Right lobe of liver (tissue), 4 donors: ENCODE measurements at regions not wholly inside any gene's neighbourhood (a gene's known extent, or its start where the extent isn't known, plus 50 kb on each side); places are given as distances from the start of the nearest gene placed in this dataset.

ENCODE experiments used
- POLR2A ChIP-seq: fragments of 450-650 bp; IDR thresholded peaks from one replicate; pipeline ENCODE4 v1.6.1; 2017; ENCODE audit warnings: antibody characterized with exemption, mild to moderate bottlenecking
- TF ChIP-seq, protein P1 (sequence below), 4 donors: fragments of 200-600 bp in 3 of 4; fragments of 450-650 bp in 1 of 4; IDR thresholded peaks; one replicate each; pipeline versions ENCODE4 v1.5.1 to v1.8.0; 2016 to 2022; ENCODE audit warnings: antibody characterized with exemption in 4 of 4, mild to moderate bottlenecking in 2 of 4
- donor health status: DM: no; HTN: no; CAD: no.
- donor health status: DM: no; HTN: no; CAD: no.
- donor health status: DM: no; HTN: yes; CAD: no.

DNA sequence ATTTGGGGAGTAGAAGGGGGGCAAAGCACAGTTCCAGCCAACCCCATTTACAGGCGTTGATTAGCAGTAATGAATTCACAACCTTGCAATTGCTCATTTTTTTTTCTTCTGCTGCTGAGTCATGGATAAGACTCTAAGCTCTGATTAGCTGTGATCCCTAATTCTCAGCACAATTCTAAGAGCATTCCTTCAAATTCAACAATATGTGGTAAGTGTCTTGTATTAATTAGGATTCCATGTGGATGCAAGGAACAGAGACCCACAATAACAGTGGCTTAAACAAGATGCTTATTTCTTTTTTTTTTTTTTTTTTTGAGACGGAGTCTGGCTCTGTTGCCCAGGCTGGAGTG is 133.4 kb downstream of the PALM2AKAP2 start:
- no peak for TF ChIP-seq POLR2A
- TF ChIP-seq, protein P1, sequence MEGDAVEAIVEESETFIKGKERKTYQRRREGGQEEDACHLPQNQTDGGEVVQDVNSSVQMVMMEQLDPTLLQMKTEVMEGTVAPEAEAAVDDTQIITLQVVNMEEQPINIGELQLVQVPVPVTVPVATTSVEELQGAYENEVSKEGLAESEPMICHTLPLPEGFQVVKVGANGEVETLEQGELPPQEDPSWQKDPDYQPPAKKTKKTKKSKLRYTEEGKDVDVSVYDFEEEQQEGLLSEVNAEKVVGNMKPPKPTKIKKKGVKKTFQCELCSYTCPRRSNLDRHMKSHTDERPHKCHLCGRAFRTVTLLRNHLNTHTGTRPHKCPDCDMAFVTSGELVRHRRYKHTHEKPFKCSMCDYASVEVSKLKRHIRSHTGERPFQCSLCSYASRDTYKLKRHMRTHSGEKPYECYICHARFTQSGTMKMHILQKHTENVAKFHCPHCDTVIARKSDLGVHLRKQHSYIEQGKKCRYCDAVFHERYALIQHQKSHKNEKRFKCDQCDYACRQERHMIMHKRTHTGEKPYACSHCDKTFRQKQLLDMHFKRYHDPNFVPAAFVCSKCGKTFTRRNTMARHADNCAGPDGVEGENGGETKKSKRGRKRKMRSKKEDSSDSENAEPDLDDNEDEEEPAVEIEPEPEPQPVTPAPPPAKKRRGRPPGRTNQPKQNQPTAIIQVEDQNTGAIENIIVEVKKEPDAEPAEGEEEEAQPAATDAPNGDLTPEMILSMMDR (IDR thresholded peaks at IDR 0.05) = no peak
